GM19455 (cell line): ENCODE measurements at regions not wholly inside any gene's neighbourhood (a gene's known extent, or its start where the extent isn't known, plus 50 kb on each side); places are given as distances from the start of the nearest gene placed in this dataset.
"Not testable (repeated sequence)": the region's sequence is repeated elsewhere in the genome, so short reads cannot be mapped to it uniquely, and the experiment has no call there.

Experiments
- ATAC-seq: cut with Tn5 transposase; IDR thresholded peaks from one replicate; pipeline ENCODE4 v1.9.1; 2021; ENCODE audit not compliant: unreplicated experiment

GRCh38 chr11:106551744-106552673 lies 466.3 kb downstream of the GUCY1A2 start:
- ATAC-seq: no peak

- ATAC-seq: no peak
Measured at GRCh38 chr11:106552694-106553203, 465.5 kb downstream of the GUCY1A2 start.

GRCh38 chr11:106553304-106553703 lies 465.0 kb downstream of the GUCY1A2 start:
- ATAC-seq: no peak

GRCh38 chr11:106555566-106556250 lies 462.6 kb downstream of the GUCY1A2 start:
- ATAC-seq: not testable (repeated sequence)

GRCh38 chr11:106565326-106565725 lies 452.9 kb downstream of the GUCY1A2 start:
- ATAC-seq: no peak

GRCh38 chr11:106568632-106569031 lies 449.6 kb downstream of the GUCY1A2 start:
- no peak for ATAC-seq

- ATAC-seq: not testable (repeated sequence)
Measured at GRCh38 chr11:106577384-106577783, 440.9 kb downstream of the GUCY1A2 start.

GRCh38 chr11:106581399-106581798 lies 436.9 kb downstream of the GUCY1A2 start:
- no peak for ATAC-seq

GRCh38 chr11:106585061-106585460 lies 433.2 kb downstream of the GUCY1A2 start:
- no peak for ATAC-seq

- ATAC-seq: no peak
Measured at GRCh38 chr11:106594751-106595351, 423.4 kb downstream of the GUCY1A2 start.

- ATAC-seq: no peak
Measured at GRCh38 chr11:106601684-106602297, 416.5 kb downstream of the GUCY1A2 start.

- ATAC-seq: no peak
Measured at GRCh38 chr11:106608677-106609076, 409.6 kb downstream of the GUCY1A2 start.

GRCh38 chr11:106614262-106614661 lies 404.0 kb downstream of the GUCY1A2 start:
- ATAC-seq: no peak

- no peak for ATAC-seq
Measured at GRCh38 chr11:106619320-106619990, 398.8 kb downstream of the GUCY1A2 start.

- ATAC-seq: no peak
Measured at GRCh38 chr11:106621484-106621883, 396.8 kb downstream of the GUCY1A2 start.
